Right lobe of liver (tissue), 4 donors: ENCODE measurements at regions not wholly inside any gene's neighbourhood (a gene's known extent, or its start where the extent isn't known, plus 50 kb on each side); places are given as distances from the start of the nearest gene placed in this dataset.

Experiments
- CTCF ChIP-seq, 4 donors: fragments of 200-600 bp in 3 of 4; fragments of 450-650 bp in 1 of 4; IDR thresholded peaks; one replicate each; pipeline versions ENCODE4 v1.5.1 to v1.8.0; 2016 to 2022; ENCODE audit warnings: antibody characterized with exemption in 4 of 4, mild to moderate bottlenecking in 2 of 4
- POLR2A ChIP-seq: fragments of 450-650 bp; IDR thresholded peaks from one replicate; pipeline ENCODE4 v1.6.1; 2017; ENCODE audit warnings: antibody characterized with exemption, mild to moderate bottlenecking
- donor health status: DM: no; HTN: no; CAD: no.
- donor health status: DM: no; HTN: no; CAD: no.
- donor health status: DM: no; HTN: yes; CAD: no.

GRCh38 chr5:125276096-125276495 is 529.7 kb upstream of the ZNF608 start:
- TF ChIP-seq POLR2A (no peak), CTCF (IDR thresholded peaks at IDR 0.05) (no peak)
